Fibroblast of skin of left biceps (primary cell): ENCODE measurements at regions not wholly inside any gene's neighbourhood (a gene's known extent, or its start where the extent isn't known, plus 50 kb on each side); places are given as distances from the start of the nearest gene placed in this dataset.
"Not testable (repeated sequence)": the region's sequence is repeated elsewhere in the genome, so short reads cannot be mapped to it uniquely, and the experiment has no call there.

Experiments
- DNase-seq, 2 experiments: peaks; one replicate each; pipeline ENCODE4 v3.0.0-alpha.2; 2013; ENCODE audit warnings: low read depth in 2 of 2

GRCh38 chr13:78139765-78140164, 221.1 kb upstream of the EDNRB start:
- no peak for DNase-seq

- no peak for DNase-seq
Observed at GRCh38 chr13:78138756-78139155, 220.1 kb upstream of the EDNRB start.

GRCh38 chr13:78137404-78138142, 218.9 kb upstream of the EDNRB start:
- peak; percentile 33 to 40 for DNase-seq

GRCh38 chr13:78136966-78137365, 218.3 kb upstream of the EDNRB start:
- no peak for DNase-seq

DNA sequence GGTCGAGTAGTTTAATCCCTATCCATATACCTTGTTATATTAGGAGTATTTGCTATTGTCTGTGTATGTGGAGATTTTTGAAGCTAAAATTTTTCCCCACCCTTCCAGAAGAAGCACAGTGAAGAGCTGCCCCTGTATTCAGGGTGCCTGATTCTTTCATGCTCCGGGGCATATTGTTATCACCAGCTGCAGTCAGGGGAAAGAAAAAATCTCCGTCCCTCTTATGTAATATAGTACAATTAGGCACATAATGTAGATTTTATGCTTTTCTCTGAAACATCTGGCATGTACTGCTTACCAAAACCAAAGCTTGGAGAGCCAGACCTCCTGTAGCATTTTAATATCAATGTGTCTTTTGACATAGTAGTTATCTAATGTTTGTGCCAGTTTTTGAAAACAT, 214.9 kb upstream of the EDNRB start:
- DNase-seq, result no peak

- no peak for DNase-seq
Observed at GRCh38 chr13:78131811-78132210, 213.2 kb upstream of the EDNRB start.

DNA sequence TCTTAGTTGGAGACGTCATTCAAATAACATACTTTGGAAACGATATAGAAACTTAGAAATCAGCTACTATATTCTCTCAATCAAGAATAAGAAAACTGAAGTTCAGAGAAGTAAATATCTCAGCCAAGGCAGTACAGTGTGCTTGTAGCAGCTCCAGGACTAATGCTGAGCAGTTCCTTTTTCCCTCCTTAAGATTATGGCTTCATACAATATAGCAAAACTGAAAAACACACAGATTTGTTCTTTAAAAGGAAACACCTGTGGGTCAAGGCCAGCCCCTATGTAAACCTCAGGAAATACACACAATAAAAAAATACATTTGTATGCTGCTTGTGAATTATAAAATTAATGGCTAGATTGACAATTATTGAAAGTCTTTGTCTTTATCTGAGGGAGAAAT, 212.7 kb upstream of the EDNRB start:
- no peak for DNase-seq

GRCh38 chr13:78129823-78130222, 211.2 kb upstream of the EDNRB start:
- DNase-seq, result no peak

GRCh38 chr13:78129359-78129758, 210.7 kb upstream of the EDNRB start:
- DNase-seq, result no peak

DNA sequence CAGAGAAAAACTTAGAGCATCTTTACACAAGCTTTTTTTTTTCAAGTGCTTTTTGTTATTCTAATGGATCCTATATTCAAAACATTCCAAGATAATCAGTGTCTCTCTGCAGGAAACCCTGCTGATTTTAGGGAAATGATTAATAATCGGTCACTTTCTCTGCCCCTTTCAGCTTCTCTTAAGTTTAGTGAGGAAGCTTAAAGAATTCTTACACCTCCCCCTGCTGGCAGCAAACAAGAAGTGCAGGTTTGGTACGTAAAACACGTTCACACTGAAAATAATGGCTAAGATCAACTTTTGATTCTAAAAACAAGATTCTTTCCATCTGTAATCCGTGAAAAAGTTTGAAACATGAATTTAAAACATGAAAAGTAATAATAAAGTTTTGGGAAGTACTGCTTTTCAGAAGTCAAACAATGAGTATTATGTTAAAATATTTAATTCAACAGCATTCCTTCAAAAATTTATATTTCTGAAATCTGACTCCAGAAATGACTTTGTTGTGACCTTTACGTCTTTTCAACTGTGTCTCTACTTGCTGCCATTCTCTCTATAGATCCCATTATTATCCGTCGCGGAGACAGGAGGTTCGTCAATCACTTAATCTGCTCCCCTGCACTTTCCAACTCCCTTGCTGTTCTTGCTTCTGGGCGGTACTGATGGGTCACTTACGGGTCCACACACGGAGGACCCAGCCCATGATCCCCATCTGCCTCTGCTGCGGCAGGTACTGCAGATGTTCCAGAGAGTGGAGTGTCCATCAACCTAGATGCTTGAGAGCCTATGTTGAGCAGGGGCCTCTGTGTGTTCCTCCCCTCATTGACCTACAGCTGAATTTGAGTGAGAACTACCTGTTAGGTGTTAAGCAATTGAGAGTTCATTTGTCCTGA, 203.1 kb upstream of the EDNRB start:
- DNase-seq, result peak; percentile 21 to 24

DNA sequence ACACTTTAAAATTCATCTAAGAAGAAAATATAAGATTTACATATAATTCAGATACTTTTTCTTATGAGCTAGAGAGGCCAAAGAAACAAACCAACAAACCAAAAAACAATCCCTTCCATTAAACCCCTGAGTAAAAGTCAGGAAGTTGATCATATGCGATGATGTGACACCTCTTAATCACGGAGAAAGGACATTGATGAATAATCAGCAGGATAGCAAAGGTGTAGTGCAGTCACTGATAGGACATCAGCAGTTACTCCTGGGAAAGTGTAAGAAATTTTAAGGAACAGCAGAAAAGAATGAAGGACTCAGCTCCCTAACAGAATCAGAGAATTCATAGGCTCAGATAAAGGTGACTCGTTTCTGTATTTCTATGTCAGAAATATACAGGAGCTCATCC, 202.4 kb upstream of the EDNRB start:
- no peak for DNase-seq

DNA sequence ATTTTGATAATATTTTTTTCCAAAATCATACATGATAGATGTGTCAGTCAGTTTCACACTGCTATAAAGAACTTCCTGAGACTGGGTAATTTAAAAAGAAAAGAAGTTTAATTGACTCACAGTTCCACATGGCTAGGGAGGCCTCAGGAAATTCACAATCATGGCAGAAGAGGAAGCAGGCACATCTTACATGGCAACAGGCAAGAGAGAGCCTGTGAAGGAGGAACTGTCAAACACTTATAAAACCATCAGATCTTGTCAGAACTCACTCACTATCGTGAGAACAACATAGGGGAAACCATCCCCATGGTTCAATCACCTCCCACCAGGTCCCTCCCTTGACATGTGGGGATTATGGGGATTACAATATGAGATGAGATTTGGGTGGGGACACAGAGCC, 201.5 kb upstream of the EDNRB start:
- DNase-seq, result not testable (repeated sequence)

- not testable (repeated sequence) for DNase-seq
Observed at GRCh38 chr13:78117070-78117469, 198.4 kb upstream of the EDNRB start.

DNA sequence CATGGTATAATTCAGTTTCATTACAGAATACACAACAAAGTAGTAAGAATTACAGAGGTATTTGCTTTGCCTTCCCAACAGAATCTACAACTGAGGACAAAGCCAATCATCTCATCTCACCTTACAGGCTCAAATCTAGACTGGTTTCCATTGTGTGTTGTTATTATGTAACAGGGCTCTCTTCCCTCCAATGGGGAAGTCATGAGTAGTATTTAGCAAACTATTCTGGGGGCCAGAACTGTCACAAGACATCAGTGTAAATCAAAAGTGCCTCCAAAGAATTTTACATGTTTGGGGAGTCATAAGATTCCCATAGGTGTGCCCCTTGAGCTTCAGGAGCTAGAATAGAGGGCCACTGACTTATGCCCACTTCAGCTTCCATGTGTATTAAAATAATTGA, 187.0 kb upstream of the EDNRB start:
- DNase-seq, result no peak

DNA sequence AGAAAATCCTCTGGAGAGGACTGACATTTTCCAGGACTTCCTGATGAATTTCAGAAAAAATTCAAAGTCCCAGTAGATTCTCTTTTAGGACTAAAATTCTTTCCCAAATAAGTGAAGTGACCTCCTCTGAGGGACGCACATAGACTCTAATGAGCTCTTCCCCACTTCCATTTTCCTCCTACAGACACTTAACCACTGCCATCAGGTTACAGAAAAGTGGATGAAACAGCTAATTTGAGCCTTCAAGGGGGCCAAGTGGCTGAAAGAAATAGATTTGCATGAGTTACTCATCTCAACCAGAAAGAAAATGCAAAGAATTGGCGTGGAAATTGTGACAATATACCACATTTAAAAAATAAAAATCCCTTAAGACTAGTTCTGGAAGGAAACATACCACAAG, 185.3 kb upstream of the EDNRB start:
- no peak for DNase-seq

- DNase-seq, result no peak
Observed at GRCh38 chr13:78102741-78103140, 184.1 kb upstream of the EDNRB start.

- DNase-seq, result peak; percentile 23 to 26
Observed at GRCh38 chr13:78102121-78102677, 183.6 kb upstream of the EDNRB start.

GRCh38 chr13:78100486-78100885, 181.9 kb upstream of the EDNRB start:
- DNase-seq, result no peak

DNA sequence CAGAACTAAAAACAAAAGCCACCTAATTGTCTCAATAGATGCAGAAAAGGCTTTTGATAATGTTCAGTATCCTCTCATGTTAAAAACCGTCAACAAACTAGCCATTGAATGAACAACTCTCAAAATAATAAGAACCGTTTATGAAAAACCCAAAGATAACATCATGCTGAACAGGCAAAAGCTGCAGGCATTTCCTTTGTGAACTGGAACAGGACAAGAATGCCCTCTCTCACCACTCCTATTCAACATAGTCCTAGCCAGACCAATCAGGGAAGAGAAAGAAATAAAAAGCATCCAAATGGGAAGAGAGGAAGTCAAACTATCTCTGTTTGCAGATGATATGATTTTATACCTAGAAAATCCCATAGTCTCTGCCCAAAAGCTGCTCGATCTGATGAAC, 179.6 kb upstream of the EDNRB start:
- no peak for DNase-seq

- DNase-seq, result no peak
Observed at GRCh38 chr13:78096221-78096620, 177.6 kb upstream of the EDNRB start.

DNA sequence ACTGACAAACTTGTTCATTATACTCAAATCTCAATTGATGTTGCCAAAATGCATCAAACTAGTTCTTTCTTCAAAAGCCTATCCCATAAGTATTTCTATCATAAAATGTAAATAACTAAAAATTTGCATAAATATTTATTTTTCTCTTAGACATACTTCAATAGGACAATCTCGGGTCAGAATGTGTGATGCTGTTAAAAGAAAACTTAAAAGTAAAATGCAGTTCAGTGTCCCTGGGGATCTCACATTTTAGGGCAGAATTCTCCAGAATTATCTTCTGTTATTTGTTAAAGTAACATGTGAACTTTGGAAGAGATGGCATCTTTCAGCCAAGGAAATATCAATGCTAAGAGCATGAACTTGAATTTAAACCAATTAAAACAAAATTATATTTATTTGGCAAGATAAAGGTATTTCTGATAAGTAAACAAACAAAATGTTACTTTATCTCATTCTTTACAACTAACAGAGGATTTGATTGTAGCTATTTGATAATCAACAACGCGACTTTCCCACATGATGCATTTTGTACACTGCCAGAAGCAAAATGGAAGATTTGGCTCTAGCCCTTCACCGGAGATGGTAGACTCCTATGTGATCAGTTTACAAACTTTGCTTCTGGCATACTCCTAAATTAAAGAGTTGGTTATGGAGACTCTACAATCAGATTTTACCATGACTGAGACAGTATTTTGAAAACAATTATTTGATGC, 169.5 kb upstream of the EDNRB start:
- DNase-seq, result no peak
